Coronary artery (tissue), 2 donors: ENCODE measurements at regions not wholly inside any gene's neighbourhood (a gene's known extent, or its start where the extent isn't known, plus 50 kb on each side); places are given as distances from the start of the nearest gene placed in this dataset.
"Not testable (repeated sequence)": the region's sequence is repeated elsewhere in the genome, so short reads cannot be mapped to it uniquely, and the experiment has no call there.

Experiments used
- DNase-seq: peaks from one replicate; pipeline ENCODE4 v3.0.0-alpha.2; 2017; ENCODE audit warnings: low spot score
- H3K27ac ChIP-seq, 2 donors: fragments of 200-600 bp; sonication (generic); one replicate each; pipeline ENCODE4 v1.5.1; 2016 to 2019
- H3K4me3 ChIP-seq: fragments of 200-600 bp; sonication (generic); 2 replicates; pipeline ENCODE4 v1.5.1; 2016; ENCODE audit warnings: mild to moderate bottlenecking, moderate library complexity
- CTCF ChIP-seq: fragments of 200-600 bp; sonication (generic); IDR thresholded peaks from one replicate; pipeline ENCODE4 v1.5.1; 2019; ENCODE audit warnings: antibody characterized with exemption

GRCh38 chr13:23098161-23098907, 82.4 kb upstream of the SGCG start:
- DNase-seq: no peak
- H3K27ac ChIP-seq: no peak overlapping the region
- TF ChIP-seq CTCF: no peak
- no peak overlapping the region for H3K4me3 ChIP-seq

- no peak overlapping the region for H3K27ac ChIP-seq
- TF ChIP-seq CTCF: no peak
- DNase-seq: no peak
- no peak overlapping the region for H3K4me3 ChIP-seq
Observed at GRCh38 chr13:23105051-23105450, 75.7 kb upstream of the SGCG start.

- no peak overlapping the region for H3K4me3 ChIP-seq
Observed at GRCh38 chr13:23107665-23108064, 73.1 kb upstream of the SGCG start.

GRCh38 chr13:23119131-23119530, 61.6 kb upstream of the SGCG start:
- DNase-seq: no peak
- no peak for TF ChIP-seq CTCF
- no peak overlapping the region for H3K4me3 ChIP-seq
- H3K27ac ChIP-seq: no peak overlapping the region

More at GRCh38 chr13:23107665-23108064, 73.1 kb upstream of the SGCG start:
- DNase-seq: no peak
- no peak overlapping the region for H3K27ac ChIP-seq
- TF ChIP-seq CTCF: no peak

- DNase-seq, H3K4me3 ChIP-seq, H3K27ac ChIP-seq: not testable (repeated sequence)
Observed at GRCh38 chr13:23127540-23127939, 53.2 kb upstream of the SGCG start.

- no peak for TF ChIP-seq CTCF
- no peak for DNase-seq
- Histone ChIP-seq H3K4me3 (no peak overlapping the region), H3K27ac (no peak overlapping the region)
Observed at GRCh38 chr13:23129331-23129730, 51.4 kb upstream of the SGCG start.
